Keratinocyte (primary cell): ENCODE measurements at regions not wholly inside any gene's neighbourhood (a gene's known extent, or its start where the extent isn't known, plus 50 kb on each side); places are given as distances from the start of the nearest gene placed in this dataset.

ENCODE experiments used
- DNase-seq: peaks from one replicate; pipeline ENCODE4 v3.0.0-alpha.2; 2011; ENCODE audit warnings: low read depth, missing footprints, low spot score
- FAIRE-seq: peaks from 2 replicates; lab custom pipeline; 2011; peaks lifted over from hg19 to GRCh38; lab: Jason Lieb, UNC
- H2AFZ ChIP-seq: 2 replicates; pipeline ENCODE4 v1.6.0; 2012; ENCODE audit warnings: low read length, control low read depth, inconsistent platforms; ENCODE audit not compliant: control insufficient read depth
- H3K27ac ChIP-seq: 2 replicates; pipeline ENCODE4 v1.5.1; 2011; ENCODE audit warnings: low read length; ENCODE audit not compliant: control insufficient read depth, insufficient read depth
- H3K27me3 ChIP-seq: 3 replicates; pipeline ENCODE4 v1.6.0; 2011; ENCODE audit warnings: low read length; ENCODE audit not compliant: control insufficient read depth, insufficient read depth; ENCODE audit errors: extremely low read depth
- H3K36me3 ChIP-seq, 2 experiments: 2 replicates in 1 of 2; 3 replicates in 1 of 2; pipeline ENCODE4 v1.5.1; 2011; ENCODE audit warnings: low read length in 2 of 2, mild to moderate bottlenecking in 1 of 2; ENCODE audit not compliant: control insufficient read depth in 2 of 2, insufficient read depth in 2 of 2; ENCODE audit errors: extremely low read depth in 1 of 2
- H3K4me1 ChIP-seq: 3 replicates; pipeline ENCODE4 v1.5.1; 2011; ENCODE audit warnings: low read length; ENCODE audit not compliant: control insufficient read depth, insufficient read depth; ENCODE audit errors: extremely low read depth
- H3K4me2 ChIP-seq: 3 replicates; pipeline ENCODE4 v1.6.0; 2011; ENCODE audit warnings: low read depth, low read length; ENCODE audit not compliant: control insufficient read depth, insufficient read depth; ENCODE audit errors: extremely low read depth
- H3K4me3 ChIP-seq, 3 experiments: fragments of 200-600 bp in 1 of 3; sonication (generic) in 1 of 3; 2 replicates in 2 of 3; 3 replicates in 1 of 3; pipeline ENCODE4 v1.5.1; 2011 to 2016; ENCODE audit warnings: low read length in 3 of 3, mild to moderate bottlenecking in 3 of 3, control low read depth in 2 of 3, inconsistent platforms in 1 of 3, low read depth in 1 of 3, mixed read lengths in 1 of 3, mixed run types in 1 of 3, moderate library complexity in 1 of 3; ENCODE audit not compliant: control insufficient read depth in 2 of 3, insufficient read depth in 2 of 3; ENCODE audit errors: extremely low read depth in 1 of 3
- H3K79me2 ChIP-seq: 2 replicates; pipeline ENCODE4 v1.6.0; 2012; ENCODE audit warnings: low read length; ENCODE audit not compliant: control insufficient read depth, insufficient read depth
- H3K9ac ChIP-seq: 3 replicates; pipeline ENCODE4 v1.6.0; 2011; ENCODE audit warnings: low read length; ENCODE audit not compliant: control insufficient read depth, insufficient read depth; ENCODE audit errors: extremely low read depth
- H3K9me1 ChIP-seq: 3 replicates; pipeline ENCODE4 v1.6.0; 2011; ENCODE audit warnings: low read length; ENCODE audit not compliant: control insufficient read depth, insufficient read depth; ENCODE audit errors: extremely low read depth
- H3K9me3 ChIP-seq: 2 replicates; pipeline ENCODE4 v1.5.1; 2012; ENCODE audit warnings: low read depth, low read length; ENCODE audit not compliant: control insufficient read depth
- H4K20me1 ChIP-seq: 3 replicates; pipeline ENCODE4 v1.6.0; 2011; ENCODE audit warnings: low read length; ENCODE audit not compliant: control insufficient read depth, insufficient read depth; ENCODE audit errors: extremely low read depth
- EZH2 ChIP-seq: IDR thresholded peaks from one replicate; pipeline ENCODE4 v1.6.1; 2012; ENCODE audit warnings: inconsistent platforms, mild to moderate bottlenecking, low read length, moderate library complexity
- dilution Hi-C: fragments of 300-500 bp; cut with MboI; formaldehyde crosslinking; loops from one replicate; pipeline ENCODE4 v1.7.0; 2020; ENCODE audit warnings: low sequenced_read_pairs; ENCODE audit not compliant: extremely low pct_ligation_motif_present
- TF ChIP-seq, protein P1 (sequence below), 3 experiments: IDR thresholded peaks in 1 of 3; conservative IDR thresholded peaks in 1 of 3; optimal IDR thresholded peaks in 1 of 3; 2 replicates in 2 of 3; 3 replicates in 1 of 3; pipeline versions ENCODE3 to v1.5.1; 2011; ENCODE audit warnings: low read length in 3 of 3, mild to moderate bottlenecking in 3 of 3, moderate library complexity in 2 of 3, control low read depth in 1 of 3, inconsistent platforms in 1 of 3; ENCODE audit not compliant: insufficient read depth in 2 of 3; ENCODE audit errors: extremely low read depth in 1 of 3

DNA sequence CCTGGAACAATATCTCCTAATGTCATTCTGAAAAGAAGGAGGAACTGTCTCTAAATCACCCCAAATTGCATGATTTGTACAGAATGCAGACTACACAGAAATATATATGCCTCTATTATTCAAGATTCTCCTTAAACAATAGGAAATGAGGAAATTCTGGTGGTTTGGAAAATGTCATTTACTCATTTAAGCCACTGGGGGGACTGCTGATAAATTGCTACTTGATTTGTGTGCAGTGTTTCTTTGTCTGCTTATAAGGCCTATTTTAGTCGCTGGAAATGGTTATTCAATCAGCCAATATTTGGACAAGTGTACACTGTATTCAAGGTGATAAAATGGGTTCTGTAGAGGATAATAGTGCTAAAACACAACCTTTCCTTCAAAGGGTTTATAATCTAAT is 801.9 kb upstream of the CELF4 start:
- Histone ChIP-seq H3K4me2 (no peak overlapping the region), H3K4me3 (no peak overlapping the region), H3K9me1 (no peaks in the 10 kb centered on the region), H2AFZ (no peak overlapping the region), H3K27ac (no peak overlapping the region), H3K79me2 (no peaks in the 10 kb centered on the region), H3K9me3 (no peaks in the 10 kb centered on the region), H4K20me1 (no peaks in the 10 kb centered on the region), H3K27me3 (no peaks in the 10 kb centered on the region), H3K4me1 (peaks cover 4% of the 10 kb centered on the region), H3K36me3 (no peaks in the 10 kb centered on the region), H3K9ac (no peak overlapping the region)
- DNase-seq (no peak), FAIRE-seq (peak; percentile 43)
- dilution Hi-C loops = no loop called here
- TF ChIP-seq, protein P1, sequence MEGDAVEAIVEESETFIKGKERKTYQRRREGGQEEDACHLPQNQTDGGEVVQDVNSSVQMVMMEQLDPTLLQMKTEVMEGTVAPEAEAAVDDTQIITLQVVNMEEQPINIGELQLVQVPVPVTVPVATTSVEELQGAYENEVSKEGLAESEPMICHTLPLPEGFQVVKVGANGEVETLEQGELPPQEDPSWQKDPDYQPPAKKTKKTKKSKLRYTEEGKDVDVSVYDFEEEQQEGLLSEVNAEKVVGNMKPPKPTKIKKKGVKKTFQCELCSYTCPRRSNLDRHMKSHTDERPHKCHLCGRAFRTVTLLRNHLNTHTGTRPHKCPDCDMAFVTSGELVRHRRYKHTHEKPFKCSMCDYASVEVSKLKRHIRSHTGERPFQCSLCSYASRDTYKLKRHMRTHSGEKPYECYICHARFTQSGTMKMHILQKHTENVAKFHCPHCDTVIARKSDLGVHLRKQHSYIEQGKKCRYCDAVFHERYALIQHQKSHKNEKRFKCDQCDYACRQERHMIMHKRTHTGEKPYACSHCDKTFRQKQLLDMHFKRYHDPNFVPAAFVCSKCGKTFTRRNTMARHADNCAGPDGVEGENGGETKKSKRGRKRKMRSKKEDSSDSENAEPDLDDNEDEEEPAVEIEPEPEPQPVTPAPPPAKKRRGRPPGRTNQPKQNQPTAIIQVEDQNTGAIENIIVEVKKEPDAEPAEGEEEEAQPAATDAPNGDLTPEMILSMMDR (optimal IDR thresholded peaks at IDR 0.05 in 1 of 3, IDR thresholded peaks at IDR 0.05 in 1 of 3, conservative IDR thresholded peaks at IDR 0.05 in 1 of 3; ENCODE audit: extremely low read depth in 1 of 3, insufficient read depth in 2 of 3, low read length in 3 of 3) = peak in 2 of 3 experiments; percentile 14 to 27
- no peak for TF ChIP-seq EZH2

DNA sequence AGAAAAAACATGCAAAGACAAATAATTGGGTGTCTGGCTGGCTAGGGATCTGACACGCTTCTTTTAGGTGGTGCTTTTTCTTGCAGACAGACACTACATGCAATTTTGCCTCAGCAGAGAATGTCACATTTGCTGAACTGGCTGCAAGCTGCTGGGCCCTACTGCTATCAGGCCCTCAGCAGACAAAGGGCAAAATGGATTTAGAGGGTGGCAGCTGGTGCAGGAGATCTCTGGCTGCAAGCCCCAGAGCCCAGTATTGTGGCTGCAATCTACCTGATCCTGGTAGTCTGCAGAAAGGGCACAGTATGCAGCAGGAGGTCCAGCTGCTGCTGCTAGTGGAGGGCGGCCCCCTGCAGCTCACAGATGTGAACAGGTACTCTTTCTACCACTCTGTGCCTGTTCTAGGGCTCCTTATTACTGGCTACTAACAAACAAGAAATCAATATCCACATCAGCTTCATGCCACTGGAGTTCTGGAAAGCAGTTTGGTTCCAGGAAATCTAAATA is 796.7 kb upstream of the CELF4 start:
- dilution Hi-C loops = no loop called here
- no peak for FAIRE-seq
- H2AFZ ChIP-seq = no peak overlapping the region
- TF ChIP-seq, protein P1 (optimal IDR thresholded peaks at IDR 0.05 in 1 of 3, IDR thresholded peaks at IDR 0.05 in 1 of 3, conservative IDR thresholded peaks at IDR 0.05 in 1 of 3; ENCODE audit: extremely low read depth in 1 of 3, insufficient read depth in 2 of 3, low read length in 3 of 3) = no peak
- TF ChIP-seq EZH2 = no peak
- H3K4me3 ChIP-seq = no peak overlapping the region
- H3K4me1 ChIP-seq = no peaks in the 10 kb centered on the region
- H3K4me2 ChIP-seq = no peak overlapping the region
- no peaks in the 10 kb centered on the region for H3K27me3 ChIP-seq
- H3K27ac ChIP-seq = no peak overlapping the region
- no peaks in the 10 kb centered on the region for H4K20me1 ChIP-seq
- H3K36me3 ChIP-seq = no peaks in the 10 kb centered on the region
- H3K9me3 ChIP-seq = no peaks in the 10 kb centered on the region
- no peaks in the 10 kb centered on the region for H3K79me2 ChIP-seq
- no peak for DNase-seq
- H3K9ac ChIP-seq = no peak overlapping the region
- H3K9me1 ChIP-seq = no peaks in the 10 kb centered on the region
